GM21360 (cell line): ENCODE measurements at regions not wholly inside any gene's neighbourhood (a gene's known extent, or its start where the extent isn't known, plus 50 kb on each side); places are given as distances from the start of the nearest gene placed in this dataset.
"Not testable (repeated sequence)": the region's sequence is repeated elsewhere in the genome, so short reads cannot be mapped to it uniquely, and the experiment has no call there.

ENCODE experiments used
- ATAC-seq: cut with Tn5 transposase; IDR thresholded peaks from one replicate; pipeline ENCODE4 v1.9.1; 2021; ENCODE audit warnings: mild to moderate bottlenecking, moderate library complexity; ENCODE audit not compliant: unreplicated experiment

- ATAC-seq, result no peak
Observed at GRCh38 chr12:11978726-11979384, 91.9 kb upstream of the BCL2L14 start.

GRCh38 chr12:11980115-11980514, 90.6 kb upstream of the BCL2L14 start:
- no peak for ATAC-seq

GRCh38 chr12:11981121-11981733, 89.5 kb upstream of the BCL2L14 start:
- peak; percentile 83 for ATAC-seq

- no peak for ATAC-seq
Observed at GRCh38 chr12:11984417-11984816, 86.3 kb upstream of the BCL2L14 start.

- ATAC-seq, result no peak
Observed at GRCh38 chr12:11986165-11986564, 84.6 kb upstream of the BCL2L14 start.

GRCh38 chr12:11987901-11988300, 82.8 kb upstream of the BCL2L14 start:
- ATAC-seq, result no peak

DNA sequence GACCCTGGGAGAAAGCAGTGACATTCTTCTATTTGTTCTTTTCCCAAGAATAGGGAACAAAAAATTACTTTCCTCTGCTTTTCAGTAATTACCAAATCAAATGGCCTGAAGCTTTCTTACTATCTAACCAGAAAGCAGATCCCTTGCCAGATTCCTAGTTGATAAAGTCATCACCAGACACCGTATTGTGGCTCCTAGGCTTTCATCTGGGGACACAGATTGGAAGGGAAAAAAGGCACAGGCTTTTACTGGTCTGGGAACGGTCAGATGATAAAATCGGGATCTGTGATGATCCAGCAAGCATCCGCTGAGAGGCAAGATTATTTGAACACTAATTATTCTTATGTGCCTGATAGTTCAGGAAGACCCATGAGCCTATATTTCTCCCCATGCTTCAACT, 79.1 kb upstream of the BCL2L14 start:
- no peak for ATAC-seq

DNA sequence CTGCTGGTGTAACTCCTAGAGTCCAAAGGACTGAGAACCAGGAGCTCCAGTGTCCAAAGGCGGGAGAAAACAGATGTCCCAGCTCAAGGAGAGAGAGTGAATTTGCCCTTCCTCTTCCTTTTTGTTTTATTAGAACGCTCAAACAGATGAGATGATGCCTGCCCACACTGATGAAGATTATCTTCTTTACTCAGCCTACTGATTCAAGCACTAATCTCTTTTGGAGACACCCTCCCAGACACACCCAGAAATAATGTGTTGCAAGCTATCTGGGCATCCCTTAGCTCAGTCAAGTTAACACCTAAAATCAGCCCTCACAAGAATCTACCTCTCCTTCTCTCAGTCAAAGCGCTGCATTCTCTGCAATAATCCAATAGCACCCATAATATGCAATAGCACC, 78.2 kb upstream of the BCL2L14 start:
- no peak for ATAC-seq

- ATAC-seq, result not testable (repeated sequence)
Observed at GRCh38 chr12:11998307-11998943, 72.3 kb upstream of the BCL2L14 start.

GRCh38 chr12:11998944-11999315, 71.8 kb upstream of the BCL2L14 start:
- no peak for ATAC-seq

DNA sequence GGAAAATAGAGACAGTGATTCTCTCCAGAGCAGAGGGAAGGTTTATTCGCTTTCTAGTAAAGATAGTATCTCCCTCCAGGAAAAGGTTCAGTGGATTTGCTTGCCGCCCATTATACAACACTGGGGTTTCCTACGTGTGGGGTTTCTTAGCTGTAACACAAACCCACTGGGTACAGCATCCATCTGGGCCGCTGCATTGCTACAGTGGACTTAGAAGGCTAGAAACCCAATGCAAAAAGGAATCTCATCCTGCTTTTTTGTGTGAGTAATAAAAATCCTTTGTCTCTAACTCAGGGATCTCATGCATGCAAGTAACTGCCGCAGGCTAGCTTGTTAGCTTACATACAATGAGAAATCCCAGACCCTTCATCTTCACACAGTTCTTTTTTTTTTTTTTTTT, 67.1 kb upstream of the BCL2L14 start:
- no peak for ATAC-seq

- ATAC-seq, result no peak
Observed at GRCh38 chr12:12004524-12004923, 66.2 kb upstream of the BCL2L14 start.

- no peak for ATAC-seq
Observed at GRCh38 chr12:12007001-12007712, 63.6 kb upstream of the BCL2L14 start.

DNA sequence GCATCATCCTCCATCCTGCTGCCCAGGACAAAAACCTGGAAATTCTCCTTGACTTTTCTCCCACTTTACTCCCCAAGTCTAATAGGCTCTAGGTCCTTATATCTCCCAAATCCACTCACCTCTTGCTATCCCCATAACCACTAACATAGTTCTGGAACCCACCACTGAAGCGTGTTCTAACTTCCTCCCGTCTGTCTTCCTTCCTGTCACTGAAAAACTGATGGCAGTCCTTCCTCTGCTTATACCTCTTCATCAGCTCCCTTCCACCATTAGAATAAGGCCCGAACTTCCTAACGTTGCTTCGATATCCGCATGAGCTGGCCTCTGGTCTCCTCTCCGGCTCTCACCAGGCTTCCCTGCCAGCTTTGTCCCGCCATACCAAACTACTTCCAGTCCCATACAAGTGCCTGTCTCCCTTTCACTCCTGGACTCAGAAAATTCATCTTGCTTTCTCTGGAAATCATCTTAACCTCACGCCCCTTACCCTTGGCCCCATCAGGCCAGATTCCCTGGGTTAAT, 63.0 kb upstream of the BCL2L14 start:
- ATAC-seq, result no peak

DNA sequence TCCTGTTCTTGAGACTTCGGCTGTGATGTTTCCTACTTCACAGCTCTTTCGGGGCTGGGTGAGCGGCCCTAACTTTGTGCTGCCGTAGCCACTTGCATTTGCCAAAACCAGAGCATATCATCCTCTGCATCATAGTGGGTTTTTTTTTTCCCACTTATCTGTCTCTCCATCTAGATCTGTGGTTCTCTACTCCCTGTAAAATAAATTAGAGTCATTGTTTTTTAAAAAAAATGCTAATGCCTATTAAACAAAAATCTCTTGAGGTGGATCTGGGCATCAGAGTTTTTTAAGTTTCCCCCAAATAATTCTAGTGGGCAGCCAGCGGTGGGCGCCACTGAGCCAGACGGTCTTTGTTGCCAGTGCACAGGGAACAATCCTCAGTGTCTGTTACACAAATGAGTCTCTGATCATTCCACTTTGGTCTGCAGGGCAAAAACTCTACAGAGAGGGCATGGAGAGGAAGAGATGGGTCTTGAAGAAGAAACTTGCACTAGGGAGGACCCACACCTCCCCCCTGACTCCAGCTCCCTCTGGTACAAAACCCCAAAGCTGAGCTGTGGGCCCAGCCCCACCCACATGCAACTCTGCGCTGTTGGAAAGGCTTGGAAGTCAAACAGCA, 62.4 kb upstream of the BCL2L14 start:
- ATAC-seq, result no peak

DNA sequence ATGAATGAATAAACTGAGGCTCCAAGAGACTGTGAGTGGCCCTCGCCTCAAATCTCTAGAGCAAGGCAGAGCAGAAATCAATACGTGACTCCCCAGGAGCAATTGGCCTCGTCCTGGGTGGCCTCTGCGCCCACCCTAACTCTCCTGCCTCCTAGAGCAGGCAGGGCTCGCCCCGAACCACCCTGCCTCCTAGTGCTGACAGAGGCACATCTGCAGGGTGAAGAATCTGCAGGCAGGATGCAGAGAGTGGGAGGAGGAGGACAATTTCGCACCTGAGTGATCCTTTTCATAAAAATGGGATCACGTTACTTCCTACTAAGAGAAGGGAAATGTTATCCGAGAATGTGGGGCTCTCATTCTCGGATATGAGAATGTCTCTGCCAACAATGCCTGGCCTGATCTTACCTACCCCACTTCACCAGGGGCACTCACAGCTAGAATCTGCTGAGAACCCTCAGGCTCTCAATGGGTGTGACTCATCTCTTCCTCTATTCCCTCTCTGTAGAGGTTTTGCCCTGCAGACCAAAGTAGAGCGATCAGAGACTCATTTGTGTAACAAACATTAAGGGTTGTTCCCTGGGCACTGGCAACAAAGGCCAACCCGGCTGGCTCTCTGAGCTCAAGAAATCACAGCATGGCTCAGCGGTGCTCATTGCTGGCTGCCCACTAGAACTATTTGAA, 61.7 kb upstream of the BCL2L14 start:
- peak; percentile 42 for ATAC-seq

- ATAC-seq, result not testable (repeated sequence)
Observed at GRCh38 chr12:12009749-12010276, 60.9 kb upstream of the BCL2L14 start.

GRCh38 chr12:12010277-12011039, 60.3 kb upstream of the BCL2L14 start:
- peak; percentile 38 for ATAC-seq

- no peak for ATAC-seq
Observed at GRCh38 chr12:12011880-12012260, 58.9 kb upstream of the BCL2L14 start.
